Fibroblast of skin of scalp (primary cell): ENCODE measurements at regions not wholly inside any gene's neighbourhood (a gene's known extent, or its start where the extent isn't known, plus 50 kb on each side); places are given as distances from the start of the nearest gene placed in this dataset.
A peak's percentile ranks its signal among the peaks of the same experiment; 100 is the strongest.
"Not testable (repeated sequence)": the region's sequence is repeated elsewhere in the genome, so short reads cannot be mapped to it uniquely, and the experiment has no call there.

ENCODE experiments used
- DNase-seq: peaks from one replicate; pipeline ENCODE4 v3.0.0-alpha.2; 2013

DNA sequence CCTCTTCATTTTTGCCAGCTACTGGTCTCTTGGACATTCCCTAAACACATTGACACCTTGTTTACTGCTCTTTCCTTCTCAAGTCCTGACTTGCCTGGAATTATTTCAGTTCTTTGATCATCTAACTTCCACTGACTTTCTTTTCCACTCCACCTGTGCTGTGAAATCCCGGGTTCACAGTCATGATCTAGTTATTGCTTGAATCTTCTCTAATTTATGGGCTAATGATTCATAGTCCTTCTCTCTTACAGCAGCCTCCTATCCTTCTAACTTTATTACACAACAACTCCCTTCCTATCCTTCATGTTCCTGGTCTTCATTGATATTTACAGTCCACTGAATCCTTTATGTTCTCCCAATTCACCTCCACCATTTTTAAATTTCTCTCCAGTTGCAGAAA is 260.1 kb downstream of the C12orf75 start:
- no peak for DNase-seq

DNA sequence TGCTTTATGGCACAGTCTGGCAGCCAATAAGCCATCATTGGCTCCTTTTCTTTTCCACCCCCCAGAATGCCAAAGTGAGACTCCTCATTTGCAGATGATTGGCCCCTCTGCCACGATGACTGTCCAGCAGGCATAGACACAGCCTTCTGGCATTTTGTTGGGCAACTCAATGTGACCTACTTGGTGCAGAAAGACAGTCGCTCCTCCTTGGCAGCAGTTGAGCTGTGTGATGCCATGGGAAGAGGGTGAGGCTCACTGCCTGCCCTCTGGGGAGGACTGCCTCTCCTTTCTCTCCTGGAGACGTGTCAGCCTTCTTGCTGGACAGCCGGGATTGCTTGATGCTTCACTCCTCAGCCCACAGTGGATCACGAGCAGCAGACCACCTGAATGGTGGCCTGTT is 264.9 kb downstream of the C12orf75 start:
- no peak for DNase-seq

- DNase-seq = no peak
Measured at GRCh38 chr12:105596731-105597130, 266.2 kb downstream of the C12orf75 start.

DNA sequence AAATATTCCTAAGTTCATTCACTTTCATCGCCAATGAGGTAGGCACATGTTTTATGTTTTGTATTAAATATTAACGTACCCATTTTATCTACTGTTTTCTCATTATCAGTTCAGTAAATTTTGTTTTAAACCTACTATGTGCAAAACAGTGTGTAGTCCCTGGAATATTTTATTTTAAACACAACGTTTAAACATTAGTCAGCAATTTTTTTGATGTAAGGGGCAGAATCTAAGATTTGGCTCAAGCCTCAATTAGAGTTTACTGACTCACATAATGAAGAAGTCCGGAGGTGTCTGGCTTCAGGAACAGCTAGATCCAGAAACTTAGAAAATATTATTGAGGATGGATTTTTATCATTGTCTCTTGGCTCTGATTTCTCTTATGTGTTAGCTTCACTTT is 267.5 kb downstream of the C12orf75 start:
- DNase-seq = no peak

DNA sequence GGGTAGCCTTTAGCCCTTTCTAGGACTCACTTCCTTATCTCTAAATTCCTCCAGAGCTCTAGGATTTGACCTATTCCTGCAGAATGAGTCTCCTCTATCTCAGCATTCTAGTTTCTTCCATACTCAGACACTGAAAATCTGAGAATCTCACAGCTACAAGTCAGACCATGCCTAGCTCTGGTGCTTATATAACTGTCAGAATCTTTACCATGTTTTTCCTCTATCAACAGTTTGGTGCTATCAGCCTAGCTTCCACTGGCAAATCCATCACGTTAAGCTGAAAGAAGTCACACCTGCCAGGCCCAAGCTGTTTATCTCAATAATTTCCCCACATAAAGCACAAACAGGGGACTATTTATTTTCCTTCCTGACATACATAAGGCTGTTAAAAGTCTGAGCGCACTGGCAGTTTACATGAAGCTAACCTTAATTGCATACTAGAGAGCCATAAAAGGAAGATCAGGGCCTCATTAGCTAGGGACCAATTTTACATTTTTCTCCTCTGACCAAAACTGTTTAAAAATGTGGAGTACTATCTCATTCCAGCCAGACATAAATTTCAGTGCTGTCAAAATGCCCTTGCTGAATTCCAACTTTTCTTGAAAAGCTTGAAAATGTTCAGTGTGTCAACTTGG is 270.5 kb downstream of the C12orf75 start:
- peak; percentile 55 for DNase-seq

DNA sequence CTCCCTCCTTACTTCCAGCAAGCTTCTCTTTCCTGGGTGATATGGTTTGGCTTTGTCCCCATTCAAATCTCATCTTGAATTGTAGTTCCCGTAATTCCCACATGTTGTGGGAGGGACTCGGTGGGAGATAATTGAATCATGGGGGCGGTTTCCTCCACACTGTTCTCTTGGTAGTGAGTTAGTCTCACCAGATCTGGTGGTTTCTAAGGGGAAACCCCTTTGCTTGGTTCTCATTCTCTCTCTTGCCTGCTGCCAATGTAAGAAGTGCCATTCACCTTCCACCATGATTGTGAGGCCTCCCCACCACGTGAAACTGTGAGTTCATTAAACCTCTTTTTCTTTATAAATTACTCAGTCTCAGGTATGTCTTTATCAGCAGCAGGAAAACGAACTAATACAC is 271.8 kb downstream of the C12orf75 start:
- not testable (repeated sequence) for DNase-seq

- not testable (repeated sequence) for DNase-seq
Measured at GRCh38 chr12:105604281-105604680, 273.8 kb downstream of the C12orf75 start.

DNA sequence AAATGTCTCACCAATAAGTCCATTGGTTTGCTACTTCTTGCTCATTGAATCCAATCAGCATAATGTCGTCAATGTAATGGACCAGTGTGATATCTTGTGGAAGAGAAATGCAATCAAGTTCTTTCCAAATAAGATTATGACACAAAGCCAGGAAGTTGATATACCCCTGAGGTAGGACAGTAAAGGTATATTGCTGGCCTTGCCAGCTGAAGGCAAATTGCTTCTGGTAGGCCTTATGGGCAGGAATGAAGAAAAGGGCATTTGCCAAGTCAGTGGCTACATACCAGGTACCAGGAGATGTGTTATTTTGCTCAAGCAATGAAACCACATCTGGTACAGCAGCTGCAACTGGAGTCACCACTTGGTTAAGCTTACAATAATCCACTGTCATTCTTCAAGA is 276.1 kb downstream of the C12orf75 start:
- not testable (repeated sequence) for DNase-seq

- peak; percentile 43 for DNase-seq
Measured at GRCh38 chr12:105609001-105609400, 278.5 kb downstream of the C12orf75 start.

GRCh38 chr12:105610459-105610858 is 280.0 kb downstream of the C12orf75 start:
- DNase-seq = no peak

DNA sequence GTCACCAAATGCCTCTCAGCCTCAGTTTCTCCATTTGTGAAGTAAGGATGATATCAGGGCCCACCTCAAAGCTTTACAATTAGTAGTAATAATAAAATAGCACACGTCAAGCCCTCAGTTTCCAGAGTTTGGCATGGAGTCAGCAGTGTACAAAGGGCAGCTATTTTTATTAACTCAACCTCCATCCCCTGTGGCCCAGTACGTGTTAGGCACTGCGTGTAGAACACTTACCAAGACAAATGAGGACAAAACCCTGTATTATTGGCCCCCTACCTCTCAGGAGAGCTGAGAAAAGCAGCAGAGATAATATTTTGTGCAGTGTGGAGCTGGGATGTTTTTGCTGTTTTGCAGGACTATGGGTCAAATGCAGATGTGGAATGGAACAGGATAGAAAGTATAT is 280.8 kb downstream of the C12orf75 start:
- no peak for DNase-seq

DNA sequence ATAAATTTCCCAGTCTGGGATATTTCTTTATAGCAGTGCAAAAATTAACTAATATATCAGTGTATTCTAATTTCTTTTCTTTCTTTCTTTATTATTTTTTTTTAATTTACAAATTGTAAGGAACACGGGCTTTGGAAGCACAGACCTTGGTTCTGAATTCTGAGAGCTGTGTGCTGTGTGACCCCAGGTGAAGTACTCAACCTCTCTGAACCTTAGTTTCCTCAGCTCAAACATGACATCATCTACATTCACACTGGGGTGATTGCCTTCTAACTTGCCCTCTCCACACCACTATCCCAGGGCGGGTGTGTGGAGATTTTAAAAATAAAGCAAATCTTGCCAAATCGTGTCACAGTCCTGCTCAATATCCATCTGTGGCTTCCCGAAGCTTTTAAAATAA is 282.8 kb downstream of the C12orf75 start:
- no peak for DNase-seq

GRCh38 chr12:105613887-105614286 is 283.4 kb downstream of the C12orf75 start:
- DNase-seq = peak; percentile 14

- DNase-seq = peak; percentile 33
Measured at GRCh38 chr12:105616971-105617540, 286.6 kb downstream of the C12orf75 start.

GRCh38 chr12:105622220-105622619 is 291.7 kb downstream of the C12orf75 start:
- DNase-seq = peak; percentile 20

DNA sequence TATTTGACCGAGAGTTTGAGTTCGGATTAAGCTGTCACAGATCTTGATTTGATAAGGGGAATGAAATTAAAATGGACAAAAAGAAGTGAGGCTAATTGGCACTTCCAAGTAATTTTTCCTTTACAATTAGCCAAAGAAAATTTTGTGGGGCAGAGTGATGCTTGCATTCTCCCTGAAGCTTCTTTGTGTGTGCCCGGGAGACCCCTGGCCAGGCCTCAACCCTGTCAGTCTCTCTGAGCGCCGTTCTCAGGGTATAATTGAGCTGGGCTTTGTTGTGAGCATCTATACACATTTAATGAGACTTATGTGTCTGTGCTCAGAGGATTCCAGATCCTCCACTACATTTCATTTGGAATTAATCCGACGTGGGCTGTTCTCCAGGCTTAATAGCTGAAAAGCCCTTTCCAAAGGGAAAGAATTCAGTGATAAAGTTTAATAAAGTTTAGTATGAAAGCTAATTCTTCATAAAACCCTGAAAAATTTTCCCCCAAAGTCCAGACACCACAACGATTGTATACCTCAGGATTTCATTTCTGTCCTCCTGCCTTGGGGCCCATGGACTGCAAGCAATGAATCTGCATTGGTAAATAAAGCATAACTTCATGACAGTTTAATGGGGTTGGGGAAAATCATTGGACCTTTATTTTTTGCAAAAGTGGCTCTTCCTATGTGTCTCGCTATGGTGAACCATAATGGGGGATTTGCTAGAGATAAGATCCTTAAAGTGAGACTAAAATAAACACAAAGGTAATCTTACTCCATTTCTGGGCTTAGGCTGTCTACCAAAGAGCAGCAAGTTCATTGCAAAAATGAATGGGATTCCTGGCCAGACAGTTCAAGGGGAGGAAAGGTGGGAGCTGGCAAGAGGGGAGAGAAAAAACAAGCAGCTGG is 292.6 kb downstream of the C12orf75 start:
- DNase-seq = no peak

DNA sequence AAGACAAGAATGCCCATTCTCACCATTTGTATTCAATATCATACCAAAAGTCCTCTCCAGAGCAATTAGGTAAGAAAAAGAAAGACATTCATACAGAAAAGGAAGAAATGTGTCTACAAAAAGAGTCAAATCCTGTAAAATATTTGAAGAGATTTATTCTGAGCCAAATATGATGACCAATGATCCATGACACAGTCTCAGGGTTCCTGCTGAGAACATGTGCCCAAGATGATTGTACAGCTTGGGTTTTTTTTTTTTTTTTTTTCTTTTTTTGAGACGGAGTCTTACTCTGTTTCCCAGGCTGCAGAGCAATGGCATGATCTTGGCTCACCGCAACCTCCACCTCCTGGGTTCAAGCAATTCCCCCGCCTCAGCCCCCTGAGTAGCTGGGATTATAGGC is 296.2 kb downstream of the C12orf75 start:
- DNase-seq = no peak

DNA sequence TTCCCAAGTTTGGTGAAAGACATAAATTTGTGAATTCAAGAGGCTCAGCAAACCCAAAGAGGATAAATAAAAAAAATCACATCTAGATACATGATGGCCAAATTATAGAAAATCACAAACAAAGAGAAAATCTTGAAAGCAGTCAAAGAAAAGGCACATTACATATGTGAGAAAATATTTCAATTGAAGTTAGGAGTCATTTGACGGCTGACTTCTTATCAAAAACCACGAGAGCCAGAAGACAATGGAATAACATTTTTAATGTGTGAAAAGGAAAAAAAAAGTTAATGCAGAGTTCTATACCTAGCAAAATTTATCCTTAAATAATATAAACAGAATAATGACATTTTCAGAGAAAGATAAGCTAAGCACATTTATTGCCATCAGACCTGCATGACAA is 307.0 kb downstream of the C12orf75 start:
- no peak for DNase-seq

DNA sequence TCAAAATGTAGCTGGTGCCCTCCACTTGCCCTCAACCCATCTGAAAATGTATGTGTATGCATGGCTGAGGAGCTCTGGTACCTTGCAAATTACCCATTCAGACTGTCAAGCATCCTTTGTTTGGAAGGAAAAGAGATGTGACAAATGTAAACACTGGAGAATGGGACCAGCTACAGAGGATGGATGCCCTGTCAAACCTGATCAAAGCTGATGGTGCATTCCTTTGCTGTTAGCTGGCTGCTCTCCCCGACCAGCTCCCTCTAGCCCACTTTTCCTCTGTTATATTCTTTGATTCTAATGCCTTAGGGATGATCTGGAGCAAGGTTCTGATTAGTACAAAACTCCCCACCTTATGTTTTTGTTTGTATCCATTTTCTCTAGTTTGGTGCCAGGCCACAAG is 310.3 kb downstream of the C12orf75 start:
- peak; percentile 34 for DNase-seq

DNA sequence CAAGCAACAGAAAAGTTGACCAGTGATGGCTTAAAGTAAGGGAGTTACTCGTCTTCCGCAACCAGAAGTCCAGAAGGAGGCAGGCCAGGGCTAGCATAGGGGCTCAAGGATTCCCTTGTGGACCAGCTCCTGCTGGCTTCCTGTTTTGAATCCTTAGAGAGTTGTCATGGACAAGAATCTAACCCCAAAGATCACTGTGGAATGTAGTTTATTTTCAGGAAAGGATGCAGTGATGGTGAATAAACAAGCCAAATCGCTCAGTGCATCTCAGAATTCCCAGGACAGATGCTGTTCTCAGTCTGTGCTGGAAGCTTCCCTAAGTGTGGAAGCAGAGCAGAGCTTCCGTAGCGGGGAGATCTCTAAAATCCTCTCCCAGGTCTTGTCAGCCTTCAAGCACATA is 311.3 kb downstream of the C12orf75 start:
- DNase-seq = peak; percentile 58

DNA sequence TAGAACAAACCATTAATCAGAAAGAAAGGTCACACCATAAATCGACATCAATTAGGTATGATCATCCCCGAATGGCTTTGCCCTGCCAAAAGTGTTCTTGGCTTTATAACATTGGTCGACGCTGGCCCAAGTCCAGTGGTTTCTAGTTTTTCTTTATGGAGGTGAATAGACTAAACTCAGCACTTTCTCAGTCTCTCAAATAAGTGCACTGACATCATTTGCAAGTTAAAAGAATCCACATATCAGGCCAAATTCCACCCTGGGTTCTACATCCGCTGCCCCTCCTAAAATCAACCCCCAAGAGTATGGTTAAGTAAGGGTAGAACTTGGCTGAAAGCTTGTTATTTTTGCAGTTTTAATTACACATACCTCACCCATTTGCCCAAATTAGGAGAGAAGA is 314.3 kb downstream of the C12orf75 start:
- peak; percentile 55 for DNase-seq

DNA sequence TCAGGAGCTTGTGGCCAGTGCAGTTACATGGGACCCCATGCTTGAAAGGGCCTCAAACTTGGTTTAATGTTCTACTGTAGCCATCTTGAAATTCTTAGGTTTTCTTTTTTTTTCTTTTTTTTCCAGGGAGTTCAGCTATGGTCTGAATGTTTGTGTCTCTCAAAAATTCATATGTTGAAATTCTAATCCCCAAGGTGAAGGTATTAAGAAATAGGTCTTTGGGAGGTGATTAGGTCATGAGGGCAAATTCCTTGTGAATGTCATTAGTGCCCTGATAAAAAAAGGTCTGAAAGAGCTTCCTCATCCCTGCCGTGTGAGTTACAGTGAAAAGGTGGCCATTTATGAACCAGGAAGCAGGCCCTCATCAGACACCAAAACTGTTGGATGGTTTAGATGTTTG is 324.1 kb downstream of the C12orf75 start:
- DNase-seq = no peak

DNA sequence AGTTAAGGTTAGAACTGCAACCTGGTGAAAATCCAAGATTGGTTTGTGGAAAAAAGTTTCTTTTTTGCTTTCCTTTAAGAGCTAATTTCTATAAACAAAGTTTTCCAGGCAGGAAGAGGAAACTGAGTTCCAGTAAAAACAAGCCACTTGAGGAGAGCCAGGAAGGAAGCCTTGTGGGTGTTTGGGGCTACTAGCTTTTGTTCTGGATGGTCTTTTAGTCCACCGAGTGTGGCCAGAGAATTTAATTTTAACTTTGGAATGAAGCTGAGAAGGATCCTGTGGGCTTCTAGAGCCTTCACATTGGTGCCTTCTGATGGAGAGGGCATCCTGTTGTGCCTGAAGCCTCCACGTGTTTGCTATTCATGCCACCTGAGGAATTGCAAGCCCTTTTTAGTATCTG is 327.9 kb downstream of the C12orf75 start:
- no peak for DNase-seq
